ENCODE measurements at regions not wholly inside any gene's neighbourhood (a gene's known extent, or its start where the extent isn't known, plus 50 kb on each side); places are given as distances from the start of the nearest gene placed in this dataset.

DNA sequence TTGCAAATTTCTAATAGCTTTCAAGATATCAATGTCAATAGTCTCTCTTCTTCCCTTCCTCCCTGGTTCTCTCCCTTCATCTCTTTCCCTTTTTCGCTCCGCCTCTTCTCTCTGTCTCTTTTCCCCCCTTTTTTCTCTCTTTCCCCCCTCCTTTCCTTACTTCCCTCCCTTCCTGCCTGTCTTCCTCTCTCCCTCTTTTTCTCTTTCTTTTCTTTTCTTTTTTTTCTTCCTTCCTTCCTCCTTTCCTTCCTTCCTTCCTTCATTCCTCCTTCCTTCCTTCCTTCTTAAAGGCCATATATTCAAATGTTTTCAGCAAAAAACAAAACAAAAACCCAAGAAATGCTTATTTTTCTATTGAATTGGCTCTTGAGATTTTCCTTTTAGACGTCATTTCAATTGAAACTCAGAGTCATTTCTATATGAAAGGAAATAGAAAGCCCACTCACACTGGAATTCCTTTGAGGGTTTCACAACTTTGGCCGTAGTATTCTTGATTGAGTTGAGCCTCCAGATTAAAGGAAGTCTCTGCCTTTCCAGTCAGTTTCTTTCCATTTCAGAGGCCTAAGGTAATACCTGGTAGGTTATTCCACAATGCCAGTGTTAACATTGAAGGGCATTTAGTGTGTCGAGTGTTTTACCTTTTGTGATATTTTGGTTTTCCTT lies 551.5 kb downstream of the LMO4 start:
- TF ChIP-seq, protein P1, sequence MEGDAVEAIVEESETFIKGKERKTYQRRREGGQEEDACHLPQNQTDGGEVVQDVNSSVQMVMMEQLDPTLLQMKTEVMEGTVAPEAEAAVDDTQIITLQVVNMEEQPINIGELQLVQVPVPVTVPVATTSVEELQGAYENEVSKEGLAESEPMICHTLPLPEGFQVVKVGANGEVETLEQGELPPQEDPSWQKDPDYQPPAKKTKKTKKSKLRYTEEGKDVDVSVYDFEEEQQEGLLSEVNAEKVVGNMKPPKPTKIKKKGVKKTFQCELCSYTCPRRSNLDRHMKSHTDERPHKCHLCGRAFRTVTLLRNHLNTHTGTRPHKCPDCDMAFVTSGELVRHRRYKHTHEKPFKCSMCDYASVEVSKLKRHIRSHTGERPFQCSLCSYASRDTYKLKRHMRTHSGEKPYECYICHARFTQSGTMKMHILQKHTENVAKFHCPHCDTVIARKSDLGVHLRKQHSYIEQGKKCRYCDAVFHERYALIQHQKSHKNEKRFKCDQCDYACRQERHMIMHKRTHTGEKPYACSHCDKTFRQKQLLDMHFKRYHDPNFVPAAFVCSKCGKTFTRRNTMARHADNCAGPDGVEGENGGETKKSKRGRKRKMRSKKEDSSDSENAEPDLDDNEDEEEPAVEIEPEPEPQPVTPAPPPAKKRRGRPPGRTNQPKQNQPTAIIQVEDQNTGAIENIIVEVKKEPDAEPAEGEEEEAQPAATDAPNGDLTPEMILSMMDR (IDR thresholded peaks at IDR 0.05), result no peak
- no peak for TF ChIP-seq ZFX (IDR thresholded peaks at IDR 0.05; ENCODE audit: borderline replicate concordance)
